ENCODE measurements at regions not wholly inside any gene's neighbourhood (a gene's known extent, or its start where the extent isn't known, plus 50 kb on each side); places are given as distances from the start of the nearest gene placed in this dataset.

DNA sequence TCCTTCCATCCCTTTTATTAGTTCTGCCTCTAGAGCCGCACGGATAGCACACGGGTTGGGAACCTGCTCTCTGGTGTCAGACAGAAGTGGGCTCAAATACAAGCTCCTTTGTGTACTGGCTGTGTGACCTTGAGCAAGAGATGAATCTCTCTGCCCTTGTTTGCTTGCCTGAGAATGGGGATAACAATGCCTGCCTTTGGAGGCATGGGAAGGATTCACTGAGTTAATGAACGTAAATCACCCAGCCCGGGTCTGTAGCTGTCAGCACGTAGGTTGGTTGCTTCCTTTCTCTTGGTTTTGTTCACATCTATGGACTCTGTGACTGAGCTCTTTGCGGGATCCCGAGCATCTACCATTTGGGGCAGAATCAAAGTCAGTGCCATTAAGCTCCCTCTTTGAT is 79.3 kb upstream of the NRXN3 start:
- no peaks in the 10 kb centered on the region for H3K27me3 ChIP-seq
- H3K4me2 ChIP-seq = no peak overlapping the region
- WGBS (ENCODE audit: low lambda C conversion rate, missing lambda C conversion rate) = 82% methylated on average over 8 of the region's 8 CpGs
- H4K20me1 ChIP-seq (ENCODE audit: insufficient read depth, poor library complexity, severe bottlenecking) = no peaks in the 10 kb centered on the region
- H3K9me2 ChIP-seq (replicated peaks; ENCODE audit: insufficient read depth) = no peaks in the 10 kb centered on the region
- H3K79me2 ChIP-seq = no peaks in the 10 kb centered on the region
- no peak for TF ChIP-seq EZH2 (IDR thresholded peaks at IDR 0.05; ENCODE audit: borderline replicate concordance)
- TF ChIP-seq, protein P1, sequence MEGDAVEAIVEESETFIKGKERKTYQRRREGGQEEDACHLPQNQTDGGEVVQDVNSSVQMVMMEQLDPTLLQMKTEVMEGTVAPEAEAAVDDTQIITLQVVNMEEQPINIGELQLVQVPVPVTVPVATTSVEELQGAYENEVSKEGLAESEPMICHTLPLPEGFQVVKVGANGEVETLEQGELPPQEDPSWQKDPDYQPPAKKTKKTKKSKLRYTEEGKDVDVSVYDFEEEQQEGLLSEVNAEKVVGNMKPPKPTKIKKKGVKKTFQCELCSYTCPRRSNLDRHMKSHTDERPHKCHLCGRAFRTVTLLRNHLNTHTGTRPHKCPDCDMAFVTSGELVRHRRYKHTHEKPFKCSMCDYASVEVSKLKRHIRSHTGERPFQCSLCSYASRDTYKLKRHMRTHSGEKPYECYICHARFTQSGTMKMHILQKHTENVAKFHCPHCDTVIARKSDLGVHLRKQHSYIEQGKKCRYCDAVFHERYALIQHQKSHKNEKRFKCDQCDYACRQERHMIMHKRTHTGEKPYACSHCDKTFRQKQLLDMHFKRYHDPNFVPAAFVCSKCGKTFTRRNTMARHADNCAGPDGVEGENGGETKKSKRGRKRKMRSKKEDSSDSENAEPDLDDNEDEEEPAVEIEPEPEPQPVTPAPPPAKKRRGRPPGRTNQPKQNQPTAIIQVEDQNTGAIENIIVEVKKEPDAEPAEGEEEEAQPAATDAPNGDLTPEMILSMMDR (IDR thresholded peaks at IDR 0.05; ENCODE audit: poor library complexity) = no peak
- no peak for TF ChIP-seq EZH2phosphoT487 (IDR thresholded peaks at IDR 0.05; ENCODE audit: low read depth, severe bottlenecking, unreplicated experiment)
- no peaks in the 10 kb centered on the region for H3K4me1 ChIP-seq (ENCODE audit: insufficient read depth)
- no peak overlapping the region for H3K4me3 ChIP-seq
- no peaks in the 10 kb centered on the region for H3K9me3 ChIP-seq (ENCODE audit: low read depth)
- H2AFZ ChIP-seq = no peak overlapping the region
- DNase-seq (ENCODE audit: low spot score) = no peak
- H3K36me3 ChIP-seq (replicated peaks; ENCODE audit: insufficient read depth, low read depth) = no peaks in the 10 kb centered on the region
- H3K27ac ChIP-seq = no peak overlapping the region

DNA sequence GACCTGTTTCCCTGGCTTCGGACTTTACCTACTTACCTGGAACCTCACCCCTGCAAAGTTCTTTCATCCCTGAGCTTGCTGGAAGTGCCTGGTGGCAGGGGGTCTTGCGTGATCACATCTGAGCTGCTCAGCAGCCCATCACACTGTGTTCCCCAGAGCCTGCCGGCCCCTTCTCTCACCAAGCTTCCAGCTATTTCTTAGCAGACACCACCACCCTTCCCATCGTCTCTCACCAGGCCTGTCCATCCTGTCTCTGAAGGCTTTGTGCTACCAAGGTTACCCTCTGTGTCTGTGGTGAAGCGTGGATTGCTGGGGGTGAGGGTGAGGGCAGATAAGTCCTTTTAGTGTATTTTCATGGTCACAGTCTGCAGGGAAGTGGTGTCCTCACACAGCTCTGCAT is 78.8 kb upstream of the NRXN3 start:
- TF ChIP-seq EZH2phosphoT487 (IDR thresholded peaks at IDR 0.05; ENCODE audit: low read depth, severe bottlenecking, unreplicated experiment) = no peak
- H3K9me2 ChIP-seq (replicated peaks; ENCODE audit: insufficient read depth) = no peaks in the 10 kb centered on the region
- H2AFZ ChIP-seq = no peak overlapping the region
- DNase-seq (ENCODE audit: low spot score) = no peak
- H3K4me3 ChIP-seq = no peak overlapping the region
- H3K79me2 ChIP-seq = no peaks in the 10 kb centered on the region
- H3K36me3 ChIP-seq (replicated peaks; ENCODE audit: insufficient read depth, low read depth) = no peaks in the 10 kb centered on the region
- H3K9me3 ChIP-seq (ENCODE audit: low read depth) = no peaks in the 10 kb centered on the region
- no peak overlapping the region for H3K27ac ChIP-seq
- 86% methylated on average over 5 of the region's 5 CpGs for WGBS (ENCODE audit: low lambda C conversion rate, missing lambda C conversion rate)
- no peaks in the 10 kb centered on the region for H4K20me1 ChIP-seq (ENCODE audit: insufficient read depth, poor library complexity, severe bottlenecking)
- H3K4me1 ChIP-seq (ENCODE audit: insufficient read depth) = no peaks in the 10 kb centered on the region
- H3K27me3 ChIP-seq = no peaks in the 10 kb centered on the region
- H3K4me2 ChIP-seq = no peak overlapping the region

DNA sequence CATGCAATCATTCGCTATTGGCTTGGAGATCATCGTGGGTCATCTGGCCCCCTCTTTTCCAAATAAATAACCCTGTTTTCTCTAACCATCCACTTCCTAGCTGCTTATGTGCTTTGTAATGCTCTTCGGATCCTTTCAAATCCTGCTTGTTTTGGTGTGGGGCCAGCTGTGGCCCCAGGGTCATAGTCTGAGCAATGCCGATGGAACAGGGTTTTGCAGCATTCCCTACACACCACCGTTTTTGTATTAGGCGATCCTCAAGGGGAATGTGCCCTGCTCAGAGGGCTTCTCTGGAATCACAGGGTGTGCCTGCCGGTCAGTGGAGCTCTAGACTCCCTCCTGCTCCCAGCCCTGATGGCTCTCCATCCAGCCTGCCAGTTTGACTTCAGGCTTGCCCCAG is 78.1 kb upstream of the NRXN3 start:
- TF ChIP-seq EZH2 (IDR thresholded peaks at IDR 0.05; ENCODE audit: borderline replicate concordance) = no peak
- TF ChIP-seq, protein P1 (IDR thresholded peaks at IDR 0.05; ENCODE audit: poor library complexity) = no peak
- TF ChIP-seq EZH2phosphoT487 (IDR thresholded peaks at IDR 0.05; ENCODE audit: low read depth, severe bottlenecking, unreplicated experiment) = no peak
- Histone ChIP-seq H3K4me1 (ENCODE audit: insufficient read depth) (no peaks in the 10 kb centered on the region), H3K36me3 (replicated peaks; ENCODE audit: insufficient read depth, low read depth) (no peaks in the 10 kb centered on the region), H4K20me1 (ENCODE audit: insufficient read depth, poor library complexity, severe bottlenecking) (no peaks in the 10 kb centered on the region), H2AFZ (no peak overlapping the region), H3K9me3 (ENCODE audit: low read depth) (no peaks in the 10 kb centered on the region), H3K27ac (no peak overlapping the region), H3K4me2 (no peak overlapping the region), H3K79me2 (no peaks in the 10 kb centered on the region), H3K9me2 (replicated peaks; ENCODE audit: insufficient read depth) (no peaks in the 10 kb centered on the region), H3K4me3 (no peak overlapping the region), H3K27me3 (no peaks in the 10 kb centered on the region)
- DNase-seq (ENCODE audit: low spot score) = no peak
- WGBS (ENCODE audit: low lambda C conversion rate, missing lambda C conversion rate) = 71% methylated on average over 7 of the region's 7 CpGs

DNA sequence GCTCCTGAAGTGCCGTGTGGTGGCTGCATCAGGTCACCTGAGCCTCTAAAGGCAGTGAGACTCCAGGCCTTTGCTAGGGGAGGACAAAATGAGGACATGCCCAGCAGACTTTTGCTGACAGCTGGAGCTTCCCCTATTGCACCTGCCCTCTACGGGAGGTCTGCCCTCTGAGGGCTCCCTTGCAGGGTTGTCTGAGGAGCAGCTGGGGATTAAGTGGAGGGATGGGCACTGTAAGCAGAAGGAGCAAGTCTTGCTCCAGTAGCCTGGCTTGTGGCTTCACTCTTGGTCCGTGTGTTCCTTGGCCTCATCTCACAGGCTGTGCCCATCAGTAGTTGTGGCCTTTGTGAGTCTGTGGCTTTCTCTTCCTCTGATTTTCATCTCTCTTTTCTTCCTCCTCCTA is 66.9 kb upstream of the NRXN3 start:
- Histone ChIP-seq H2AFZ (no peak overlapping the region), H3K9me3 (ENCODE audit: low read depth) (no peaks in the 10 kb centered on the region), H3K4me2 (no peak overlapping the region), H3K36me3 (replicated peaks; ENCODE audit: insufficient read depth, low read depth) (no peaks in the 10 kb centered on the region), H3K79me2 (no peaks in the 10 kb centered on the region), H3K4me3 (no peak overlapping the region), H3K4me1 (ENCODE audit: insufficient read depth) (no peaks in the 10 kb centered on the region), H3K9me2 (replicated peaks; ENCODE audit: insufficient read depth) (no peaks in the 10 kb centered on the region), H3K27me3 (no peaks in the 10 kb centered on the region), H4K20me1 (ENCODE audit: insufficient read depth, poor library complexity, severe bottlenecking) (no peaks in the 10 kb centered on the region), H3K27ac (no peak overlapping the region)
- DNase-seq (ENCODE audit: low spot score) = no peak
- WGBS (ENCODE audit: low lambda C conversion rate, missing lambda C conversion rate) = 75% methylated on average over 3 of the region's 3 CpGs
- TF ChIP-seq EZH2phosphoT487 (IDR thresholded peaks at IDR 0.05; ENCODE audit: low read depth, severe bottlenecking, unreplicated experiment) (no peak), EZH2 (IDR thresholded peaks at IDR 0.05; ENCODE audit: borderline replicate concordance) (no peak)
- TF ChIP-seq, protein P1 (IDR thresholded peaks at IDR 0.05; ENCODE audit: poor library complexity) = no peak

All from hepatocyte (in vitro differentiated cells).